Activated CD4-positive, alpha-beta T cell treated with anti-CD3 and anti-CD28 coated beads, Interleukin-2, amount 10 ng/mL, durations not matched to agents 7 days and 5 days (primary cell): ENCODE measurements at regions not wholly inside any gene's neighbourhood (a gene's known extent, or its start where the extent isn't known, plus 50 kb on each side); places are given as distances from the start of the nearest gene placed in this dataset.
A peak's percentile ranks its signal among the peaks of the same experiment; 100 is the strongest.

Experiments used
- CTCF ChIA-PET: fragments of 350-600 bp; sonication (Branson Sonifier 250); formaldehyde crosslinking; loops from one replicate; lab custom pipeline; 2021; ENCODE audit warnings: antibody characterized with exemption; lab: Charles Lee
- POLR2A ChIA-PET: fragments of 350-600 bp; sonication (Branson Sonifier 250); formaldehyde crosslinking; loops from one replicate; lab custom pipeline; 2021; ENCODE audit warnings: antibody characterized with exemption; lab: Charles Lee
- DNase-seq: peaks from one replicate; pipeline ENCODE4 v3.0.0-alpha.2; 2020
- H3K27ac Mint-ChIP-seq: one replicate; pipeline ENCODE4 v1.8.0; 2021; ENCODE audit warnings: mild to moderate bottlenecking, moderate library complexity, mixed read lengths
- H3K27me3 Mint-ChIP-seq: one replicate; pipeline ENCODE4 v1.8.0; 2021; ENCODE audit warnings: mixed read lengths
- H3K36me3 Mint-ChIP-seq: one replicate; pipeline ENCODE4 v1.8.0; 2021; ENCODE audit warnings: low read depth, mixed read lengths
- H3K4me1 Mint-ChIP-seq: one replicate; pipeline ENCODE4 v1.8.0; 2021; ENCODE audit warnings: mixed read lengths
- H3K4me3 Mint-ChIP-seq: one replicate; pipeline ENCODE4 v1.8.0; 2021; ENCODE audit warnings: mild to moderate bottlenecking, moderate library complexity, mixed read lengths
- H3K9me3 Mint-ChIP-seq: one replicate; pipeline ENCODE4 v1.8.0; 2021; ENCODE audit warnings: mixed read lengths

DNA sequence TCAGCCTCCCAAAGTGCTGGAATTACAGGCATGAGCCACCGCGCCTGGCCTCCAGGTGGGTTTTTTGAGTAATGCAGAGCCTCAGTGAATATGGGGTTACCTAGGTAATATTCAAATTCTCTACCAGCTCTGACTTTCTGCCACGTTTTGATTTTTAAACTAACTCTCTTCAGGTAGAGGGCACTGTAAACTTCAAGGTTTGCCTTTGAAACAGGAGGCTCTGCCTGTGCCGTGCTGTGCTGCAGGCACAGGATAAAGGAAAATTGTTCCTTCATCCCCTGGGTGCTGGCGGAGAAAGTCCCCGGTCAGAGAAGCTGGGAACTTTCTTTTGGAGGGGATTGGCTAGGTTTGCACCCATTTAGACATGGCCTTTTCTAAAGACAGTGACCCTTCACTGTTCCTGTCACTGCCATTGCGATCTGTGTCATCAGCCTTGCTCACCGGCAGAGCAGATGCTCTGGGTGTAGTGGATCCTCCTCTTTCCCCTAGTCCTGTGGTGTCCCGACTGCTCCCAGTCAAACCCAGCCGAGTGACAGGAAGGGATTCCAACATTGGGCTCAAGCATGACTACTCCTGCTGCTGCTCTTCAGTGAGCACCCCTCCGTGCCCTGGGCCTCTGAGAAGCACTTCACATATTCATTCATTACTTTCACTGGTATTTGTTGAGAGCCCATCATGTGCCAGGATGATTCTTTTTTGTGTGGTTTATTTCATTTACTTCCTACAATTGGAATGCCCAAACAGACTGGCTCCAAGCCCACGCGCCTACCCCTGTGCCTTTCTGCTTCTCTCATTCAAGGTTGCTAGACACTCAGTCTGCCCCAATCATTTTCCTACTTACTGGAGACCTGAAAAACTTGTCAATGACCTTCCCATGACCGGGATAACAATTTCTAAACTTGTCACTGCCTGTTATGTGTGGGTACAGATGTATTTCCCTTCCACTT lies 103.6 kb downstream of the TMEM30B start:
- DNase-seq, result no peak
- H3K27ac Mint-ChIP-seq, result peak overlapping the region; percentile 86
- H3K27me3 Mint-ChIP-seq, result no peaks in the 10 kb centered on the region
- CTCF ChIA-PET, result interaction anchor here (0.6 to 1.1 kb wide), 2 partner anchors 12 to 133 kb away, joined by 3 to 6 read pairs; no protein-coding TSS in a partner anchor
- H3K4me3 Mint-ChIP-seq, result peak overlapping the region; percentile 61
- H3K36me3 Mint-ChIP-seq, result no peaks in the 10 kb centered on the region
- peaks cover 3% of the 10 kb centered on the region for H3K9me3 Mint-ChIP-seq
- H3K4me1 Mint-ChIP-seq, result peaks cover 22% of the 10 kb centered on the region
- POLR2A ChIA-PET, result no interaction called here

DNA sequence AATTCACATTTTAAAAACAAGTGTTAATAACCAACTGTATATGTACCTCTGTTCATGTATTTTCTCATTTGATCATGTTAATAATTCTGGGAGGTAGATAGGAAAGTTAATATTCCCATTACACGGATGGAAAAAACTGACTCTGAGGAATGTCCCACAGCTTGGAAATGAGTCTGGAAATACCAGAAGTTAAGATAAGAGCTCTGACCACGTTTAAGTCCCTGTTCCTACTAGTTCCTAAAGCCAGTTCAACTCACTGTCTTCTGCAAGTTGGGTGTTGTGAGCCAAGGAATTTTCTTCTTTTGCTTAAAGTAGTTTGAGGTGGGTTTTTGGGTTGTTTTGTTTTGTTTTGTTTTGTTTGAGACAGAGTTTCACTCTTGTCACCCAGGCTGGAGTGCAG lies 104.5 kb downstream of the TMEM30B start:
- Mint-ChIP-seq H3K36me3 (no peaks in the 10 kb centered on the region), H3K4me3 (no peak overlapping the region), H3K27ac (no peak overlapping the region), H3K27me3 (no peaks in the 10 kb centered on the region), H3K9me3 (peaks cover 3% of the 10 kb centered on the region), H3K4me1 (peaks cover 22% of the 10 kb centered on the region)
- DNase-seq, result no peak
- CTCF ChIA-PET, result no interaction called here
- POLR2A ChIA-PET, result no interaction called here

DNA sequence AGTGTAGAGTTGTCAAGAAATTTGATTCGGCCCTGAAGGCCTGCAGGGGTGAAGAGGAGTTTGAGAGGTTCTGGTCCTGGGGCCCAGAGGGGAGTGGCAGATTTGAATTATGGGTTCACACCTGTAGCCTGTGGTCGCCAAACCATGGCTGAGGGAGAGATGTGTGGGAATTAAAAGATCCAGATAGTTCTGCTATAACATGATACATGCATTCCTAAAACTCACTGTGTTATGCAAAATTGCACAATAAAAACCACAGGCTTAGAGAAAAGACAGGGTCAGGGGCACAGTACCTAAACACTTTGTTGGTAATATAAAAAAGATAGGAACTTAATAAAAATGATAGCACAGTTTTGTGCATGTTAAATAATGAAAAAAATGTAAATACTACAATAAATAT lies 106.2 kb downstream of the TMEM30B start:
- CTCF ChIA-PET, result interaction anchor here (1.0 kb wide), 1 partner anchor 12 kb away, joined by 3 read pairs; no protein-coding TSS in a partner anchor

DNA sequence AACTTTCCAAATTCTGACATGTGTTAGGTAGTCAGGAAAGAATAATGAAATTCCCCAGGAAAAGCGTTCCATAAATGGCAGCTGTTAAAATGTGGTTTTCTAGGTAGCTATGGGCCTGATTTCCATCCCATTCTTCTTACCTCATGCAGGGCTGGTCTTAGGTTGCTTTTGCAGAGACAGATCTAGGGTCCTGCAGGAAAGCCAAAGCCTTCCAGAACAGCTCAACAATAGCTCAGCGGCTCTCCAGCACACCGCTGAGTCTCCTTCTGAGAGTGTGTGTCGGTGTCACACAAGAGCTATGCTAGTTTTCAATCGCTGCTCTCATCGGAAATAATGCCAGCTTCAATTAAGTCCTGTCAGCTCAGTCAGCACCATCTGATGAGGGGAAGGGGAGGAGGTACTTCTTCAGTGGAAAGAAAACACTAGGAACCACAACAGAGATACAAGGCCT lies 106.7 kb downstream of the TMEM30B start:
- peaks cover 22% of the 10 kb centered on the region for H3K4me1 Mint-ChIP-seq
- peaks cover 3% of the 10 kb centered on the region for H3K9me3 Mint-ChIP-seq
- H3K27me3 Mint-ChIP-seq, result peaks cover 5% of the 10 kb centered on the region
- DNase-seq, result no peak
- no peak overlapping the region for H3K27ac Mint-ChIP-seq
- no peak overlapping the region for H3K4me3 Mint-ChIP-seq
- ChIA-PET CTCF (interaction anchor here (1.0 kb wide), 1 partner anchor 11 kb away, joined by 3 read pairs; no protein-coding TSS in a partner anchor), POLR2A (no interaction called here)
- H3K36me3 Mint-ChIP-seq, result no peaks in the 10 kb centered on the region

More for the DNA sequence above, 106.2 kb downstream of the TMEM30B start:
- Mint-ChIP-seq H3K27ac (no peak overlapping the region), H3K27me3 (peaks cover 5% of the 10 kb centered on the region), H3K4me3 (no peak overlapping the region), H3K36me3 (no peaks in the 10 kb centered on the region), H3K4me1 (peaks cover 22% of the 10 kb centered on the region), H3K9me3 (peaks cover 3% of the 10 kb centered on the region)
- POLR2A ChIA-PET, result no interaction called here
- no peak for DNase-seq

DNA sequence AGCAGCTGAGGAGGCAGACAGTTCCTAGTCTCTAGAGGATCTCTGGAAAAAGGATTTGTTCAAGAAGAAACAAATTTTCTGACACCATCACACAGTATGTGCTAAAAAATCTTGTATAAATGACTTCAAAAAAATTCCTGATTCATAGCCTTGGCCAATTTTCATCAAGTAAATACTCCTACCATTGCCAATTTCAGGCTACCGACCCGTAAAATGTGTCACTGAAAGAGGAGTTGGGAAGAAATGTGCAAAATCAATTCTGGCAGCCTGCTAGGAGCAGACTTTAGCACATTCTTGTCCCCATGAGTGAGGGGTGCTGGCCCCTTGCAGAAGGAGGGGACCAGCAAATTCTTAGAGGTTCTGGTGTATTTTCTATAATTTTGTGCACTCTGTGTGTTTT lies 109.4 kb downstream of the TMEM30B start:
- ChIA-PET POLR2A (no interaction called here), CTCF (no interaction called here)
- peaks cover 5% of the 10 kb centered on the region for H3K4me1 Mint-ChIP-seq
- DNase-seq, result no peak
- H3K4me3 Mint-ChIP-seq, result no peak overlapping the region
- H3K36me3 Mint-ChIP-seq, result no peaks in the 10 kb centered on the region
- no peak overlapping the region for H3K27ac Mint-ChIP-seq
- H3K27me3 Mint-ChIP-seq, result peaks cover 13% of the 10 kb centered on the region
- peaks cover 3% of the 10 kb centered on the region for H3K9me3 Mint-ChIP-seq

DNA sequence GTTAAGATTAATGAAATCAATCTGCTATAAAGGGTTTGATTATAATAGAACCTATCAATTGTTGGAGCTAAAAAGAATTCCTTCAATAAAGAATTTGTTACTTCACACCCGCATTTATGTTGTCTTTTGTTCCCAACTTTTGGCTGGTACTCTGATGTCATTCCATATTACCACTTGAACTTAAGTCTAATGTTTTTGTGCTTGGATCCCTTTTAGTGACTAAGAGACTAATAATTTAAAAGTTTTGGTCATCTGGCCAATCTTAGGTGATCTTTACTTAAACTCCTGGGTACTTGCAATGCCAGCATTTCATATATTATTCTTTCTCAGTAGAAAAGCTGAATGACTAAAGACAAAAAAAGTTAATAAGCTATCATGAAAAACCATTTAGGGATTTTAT lies 113.0 kb downstream of the TMEM30B start:
- H3K4me3 Mint-ChIP-seq, result no peak overlapping the region
- no peak overlapping the region for H3K27ac Mint-ChIP-seq
- ChIA-PET POLR2A (no interaction called here), CTCF (no interaction called here)
- DNase-seq, result no peak
- H3K9me3 Mint-ChIP-seq, result peaks cover 3% of the 10 kb centered on the region
- no peaks in the 10 kb centered on the region for H3K36me3 Mint-ChIP-seq
- H3K27me3 Mint-ChIP-seq, result peaks cover 14% of the 10 kb centered on the region
- no peaks in the 10 kb centered on the region for H3K4me1 Mint-ChIP-seq

DNA sequence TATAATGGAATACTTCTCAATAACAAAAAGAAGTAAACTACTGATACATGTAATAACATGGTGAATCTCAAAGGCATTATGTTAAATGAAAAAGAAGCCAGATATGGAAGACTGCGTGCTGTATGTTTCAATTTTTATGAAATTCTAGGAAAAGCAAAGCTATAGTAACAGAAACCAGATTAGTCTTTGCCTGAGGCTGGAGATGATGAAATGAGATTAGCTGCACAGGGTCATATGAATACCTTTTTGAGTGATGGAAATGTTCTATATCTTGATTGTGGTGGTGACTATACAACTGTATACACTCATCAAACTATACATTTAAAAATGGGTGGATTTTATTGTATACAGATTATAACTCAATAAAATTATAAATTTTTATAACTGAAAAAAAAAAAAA lies 113.5 kb downstream of the TMEM30B start:
- POLR2A ChIA-PET, result no interaction called here
- H3K27ac Mint-ChIP-seq, result no peak overlapping the region
- CTCF ChIA-PET, result no interaction called here
- H3K4me3 Mint-ChIP-seq, result no peak overlapping the region
- H3K36me3 Mint-ChIP-seq, result no peaks in the 10 kb centered on the region
- H3K27me3 Mint-ChIP-seq, result peaks cover 14% of the 10 kb centered on the region
- H3K4me1 Mint-ChIP-seq, result no peaks in the 10 kb centered on the region
- no peaks in the 10 kb centered on the region for H3K9me3 Mint-ChIP-seq
- DNase-seq, result no peak

DNA sequence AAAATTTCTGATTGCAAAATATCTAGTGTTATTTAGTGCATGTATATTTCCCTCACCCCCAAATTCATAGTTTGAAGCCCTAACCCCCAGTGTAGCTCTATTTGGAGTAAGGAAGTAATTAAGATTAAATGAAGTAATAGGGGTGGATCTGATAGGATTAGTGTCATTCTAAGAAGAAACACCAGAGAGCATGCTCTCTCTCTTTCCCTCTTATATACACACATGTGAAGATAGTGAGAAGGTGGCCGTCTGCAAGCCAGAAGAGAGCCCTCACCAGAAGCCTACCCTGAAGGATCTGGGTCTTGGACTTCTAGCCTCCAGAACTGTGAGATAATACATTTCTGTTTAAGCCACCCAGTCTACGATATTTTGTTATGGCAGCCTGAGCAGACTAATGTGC lies 120.3 kb downstream of the TMEM30B start:
- Mint-ChIP-seq H3K27ac (no peak overlapping the region), H3K4me1 (no peaks in the 10 kb centered on the region), H3K36me3 (no peaks in the 10 kb centered on the region), H3K9me3 (no peaks in the 10 kb centered on the region), H3K4me3 (no peak overlapping the region), H3K27me3 (peaks cover 10% of the 10 kb centered on the region)
- CTCF ChIA-PET, result no interaction called here
- POLR2A ChIA-PET, result no interaction called here
- DNase-seq, result no peak

DNA sequence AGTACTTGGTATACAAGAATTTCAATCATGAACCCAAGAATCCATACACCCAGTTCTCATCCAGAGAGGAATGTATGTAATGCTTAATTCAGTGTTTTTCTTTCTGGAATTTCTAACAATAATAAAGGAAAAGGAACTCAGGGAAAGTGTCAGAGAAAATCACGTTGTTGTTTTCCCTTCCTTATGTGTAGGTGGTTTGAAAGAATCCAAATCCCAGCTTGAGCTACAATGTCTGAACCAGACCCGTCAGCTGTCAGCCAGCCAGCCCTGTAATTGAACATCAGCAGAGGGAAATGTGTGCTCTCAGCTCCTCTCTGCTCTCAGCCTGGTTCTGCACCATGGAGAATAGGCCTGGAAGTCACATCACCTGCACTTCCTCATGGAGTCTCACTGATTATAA lies 126.5 kb downstream of the TMEM30B start:
- Mint-ChIP-seq H3K9me3 (no peaks in the 10 kb centered on the region), H3K36me3 (no peaks in the 10 kb centered on the region), H3K27me3 (peaks cover 4% of the 10 kb centered on the region), H3K27ac (no peak overlapping the region), H3K4me1 (no peaks in the 10 kb centered on the region), H3K4me3 (no peak overlapping the region)
- ChIA-PET CTCF (no interaction called here), POLR2A (no interaction called here)
- no peak for DNase-seq

DNA sequence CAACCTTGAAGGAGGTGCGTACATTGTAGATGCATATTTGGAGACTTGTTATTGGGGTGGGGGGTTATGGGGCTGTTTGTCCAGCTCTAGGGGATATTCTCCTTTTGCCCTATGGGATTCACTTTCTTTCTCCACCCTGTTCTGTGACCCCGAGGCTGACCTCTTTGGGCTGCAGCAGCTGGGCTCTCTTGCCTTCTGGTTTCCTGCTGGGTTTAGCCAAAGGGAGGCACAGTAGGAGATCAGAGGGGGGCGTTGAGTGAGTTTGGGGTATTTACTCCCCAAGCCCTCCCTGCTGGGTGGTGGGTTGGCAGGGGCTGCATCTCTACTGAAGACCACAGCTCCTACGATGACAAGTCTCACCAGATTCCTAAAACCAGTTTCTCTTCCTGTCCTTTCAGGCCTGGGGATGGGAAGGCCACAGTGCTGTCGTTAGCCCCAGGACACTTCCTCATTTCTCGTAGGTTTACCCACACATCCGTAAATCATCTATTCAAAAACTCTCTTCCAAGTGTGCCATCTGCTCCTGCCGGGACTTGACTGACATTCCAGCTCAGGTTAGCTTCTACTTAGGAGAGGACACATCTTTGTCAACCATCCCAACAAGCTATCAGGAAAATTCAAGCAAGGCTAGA lies 127.1 kb downstream of the TMEM30B start:
- Mint-ChIP-seq H3K27me3 (peaks cover 4% of the 10 kb centered on the region), H3K4me3 (no peak overlapping the region), H3K36me3 (no peaks in the 10 kb centered on the region), H3K4me1 (no peaks in the 10 kb centered on the region), H3K9me3 (no peaks in the 10 kb centered on the region), H3K27ac (no peak overlapping the region)
- CTCF ChIA-PET, result no interaction called here
- DNase-seq, result no peak
- POLR2A ChIA-PET, result no interaction called here

DNA sequence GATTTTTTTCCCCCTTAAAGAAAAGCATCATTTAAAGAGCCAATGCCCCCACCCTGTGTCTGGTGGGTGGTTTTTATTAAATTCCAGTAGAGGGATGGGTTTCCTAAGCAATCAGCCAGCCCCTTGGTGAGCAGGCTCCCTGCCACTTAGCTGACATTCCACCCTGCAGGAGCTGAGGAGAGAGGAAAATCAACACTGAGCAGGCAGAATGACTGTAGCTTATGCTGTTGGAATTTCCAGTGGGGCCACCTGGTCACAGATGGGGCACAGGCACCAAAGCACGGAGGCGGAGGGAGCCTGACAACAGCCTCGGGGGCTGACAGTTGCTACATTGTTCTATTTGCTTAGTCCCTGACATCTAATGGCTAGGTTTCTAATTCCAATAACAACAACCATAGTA lies 127.7 kb downstream of the TMEM30B start:
- Mint-ChIP-seq H3K27me3 (peaks cover 4% of the 10 kb centered on the region), H3K9me3 (no peaks in the 10 kb centered on the region), H3K27ac (no peak overlapping the region), H3K36me3 (no peaks in the 10 kb centered on the region), H3K4me1 (no peaks in the 10 kb centered on the region), H3K4me3 (no peak overlapping the region)
- DNase-seq, result no peak
- CTCF ChIA-PET, result no interaction called here
- POLR2A ChIA-PET, result no interaction called here

DNA sequence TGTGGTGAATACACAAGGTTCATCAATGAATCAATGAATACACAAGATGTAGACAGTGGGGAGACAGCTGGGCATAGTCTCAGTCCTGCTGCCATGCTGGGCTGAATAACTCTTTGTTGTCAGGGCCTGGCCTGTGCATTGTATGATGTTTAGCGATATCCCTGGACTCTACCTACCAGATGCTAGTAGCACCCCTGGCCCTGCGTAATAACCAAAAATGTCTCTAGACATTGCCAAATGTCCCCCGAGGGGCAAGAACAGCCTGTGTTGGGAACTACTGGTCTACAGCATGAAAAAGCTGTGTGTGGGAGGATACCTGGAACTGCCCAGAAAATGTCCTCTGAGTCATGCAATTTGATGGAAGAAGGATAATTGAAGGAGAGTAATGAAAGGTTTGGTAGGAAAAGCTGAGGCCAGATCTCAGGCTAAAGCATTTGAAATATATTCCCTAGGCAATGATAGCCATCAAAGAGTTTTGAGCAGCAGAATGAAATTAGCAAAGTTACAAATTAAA lies 128.2 kb downstream of the TMEM30B start:
- no peak for DNase-seq
- no peak overlapping the region for H3K4me3 Mint-ChIP-seq
- peaks cover 4% of the 10 kb centered on the region for H3K27me3 Mint-ChIP-seq
- ChIA-PET POLR2A (no interaction called here), CTCF (interaction anchor here (0.7 kb wide), 1 partner anchor 27 kb away, joined by 4 read pairs; no protein-coding TSS in a partner anchor)
- no peaks in the 10 kb centered on the region for H3K4me1 Mint-ChIP-seq
- H3K27ac Mint-ChIP-seq, result no peak overlapping the region
- no peaks in the 10 kb centered on the region for H3K9me3 Mint-ChIP-seq
- H3K36me3 Mint-ChIP-seq, result no peaks in the 10 kb centered on the region

DNA sequence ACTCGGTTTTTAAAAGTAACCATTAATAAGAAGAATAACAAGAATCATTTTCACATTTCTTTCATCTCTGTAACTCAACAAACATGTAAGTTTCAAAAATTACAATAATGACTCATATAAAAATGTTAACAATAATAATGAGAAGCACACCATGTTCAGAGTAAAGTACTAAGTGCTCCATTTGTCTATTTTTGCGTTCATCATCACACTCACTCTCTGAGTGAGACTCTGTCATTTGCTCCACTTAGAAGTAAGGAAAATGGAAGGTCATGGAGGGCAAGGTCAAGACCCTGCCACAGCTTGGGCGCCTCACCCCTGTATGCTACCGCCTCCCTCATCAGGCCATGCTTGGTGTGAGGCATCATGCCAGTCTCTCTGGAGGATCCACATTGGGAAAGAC lies 129.9 kb downstream of the TMEM30B start:
- no peaks in the 10 kb centered on the region for H3K4me1 Mint-ChIP-seq

More for the DNA sequence above, 129.9 kb downstream of the TMEM30B start:
- no peak for DNase-seq
- POLR2A ChIA-PET, result no interaction called here
- Mint-ChIP-seq H3K9me3 (no peaks in the 10 kb centered on the region), H3K27ac (no peak overlapping the region), H3K27me3 (peaks cover 4% of the 10 kb centered on the region), H3K36me3 (no peaks in the 10 kb centered on the region), H3K4me3 (no peak overlapping the region)
- CTCF ChIA-PET, result interaction anchor here (1.4 kb wide), 1 partner anchor 9 kb away, joined by 3 read pairs; no protein-coding TSS in a partner anchor
